DOHH2 (cell line): ENCODE measurements at regions not wholly inside any gene's neighbourhood (a gene's known extent, or its start where the extent isn't known, plus 50 kb on each side); places are given as distances from the start of the nearest gene placed in this dataset.

Source experiments
- H3F3A ChIP-seq: fragments of 200-600 bp; sonication (generic), shearing (Covaris generic); 2 replicates; pipeline ENCODE4 v1.6.0; 2016; ENCODE audit warnings: antibody characterized with exemption, mild to moderate bottlenecking; ENCODE audit not compliant: control insufficient read depth, insufficient read depth
- H3K27ac ChIP-seq: fragments of 200-600 bp; sonication (generic); 2 replicates; pipeline ENCODE4 v1.5.1; 2014; ENCODE audit warnings: low read depth, mild to moderate bottlenecking, low read length, moderate library complexity
- H3K27me3 ChIP-seq: fragments of 200-600 bp; sonication (generic); 2 replicates; pipeline ENCODE4 v1.6.1; 2014; ENCODE audit warnings: mild to moderate bottlenecking, low read length, mixed read lengths; ENCODE audit not compliant: control insufficient read depth
- H3K36me3 ChIP-seq: fragments of 200-600 bp; sonication (generic); 2 replicates; pipeline ENCODE4 v1.6.1; 2014; ENCODE audit warnings: mild to moderate bottlenecking, low read length, moderate library complexity, mixed read lengths; ENCODE audit not compliant: control insufficient read depth
- H3K4me1 ChIP-seq: fragments of 200-600 bp; sonication (generic); 2 replicates; pipeline ENCODE4 v1.6.1; 2014; ENCODE audit warnings: mild to moderate bottlenecking, low read length, mixed read lengths; ENCODE audit not compliant: control insufficient read depth
- H3K4me2 ChIP-seq: fragments of 200-600 bp; sonication (generic); 2 replicates; pipeline ENCODE4 v1.6.0; 2014; ENCODE audit warnings: mild to moderate bottlenecking, low read length, moderate library complexity
- H3K4me3 ChIP-seq: fragments of 200-600 bp; sonication (generic); 2 replicates; pipeline ENCODE4 v1.5.1; 2014; ENCODE audit warnings: mild to moderate bottlenecking, low read length, mixed read lengths
- H3K79me2 ChIP-seq: fragments of 200-600 bp; sonication (generic); 2 replicates; pipeline ENCODE4 v1.6.1; 2014; ENCODE audit warnings: mild to moderate bottlenecking, low read length, mixed read lengths; ENCODE audit not compliant: control insufficient read depth
- H3K9me2 ChIP-seq: fragments of 200-600 bp; sonication (generic); replicated peaks from 2 replicates; pipeline ENCODE4 v1.6.1; 2014; ENCODE audit warnings: mild to moderate bottlenecking, low read length, mixed read lengths; ENCODE audit not compliant: control insufficient read depth
- H3K9me3 ChIP-seq: fragments of 200-600 bp; sonication (generic); 2 replicates; pipeline ENCODE4 v1.6.1; 2014; ENCODE audit warnings: antibody characterized with exemption, low read length, mixed read lengths; ENCODE audit not compliant: control insufficient read depth, insufficient read depth
- H4K20me1 ChIP-seq: fragments of 200-600 bp; sonication (generic); 2 replicates; pipeline ENCODE4 v1.6.0; 2014; ENCODE audit warnings: low read depth, mild to moderate bottlenecking, antibody characterized with exemption, low read length, moderate library complexity; ENCODE audit not compliant: control insufficient read depth, insufficient read depth
- CTCF ChIP-seq: fragments of 200-600 bp; sonication (generic); IDR thresholded peaks from one replicate; pipeline ENCODE4 v1.5.1; 2014; ENCODE audit warnings: antibody characterized with exemption, mild to moderate bottlenecking, low read depth, low read length; ENCODE audit not compliant: poor library complexity, severe bottlenecking
- EZH2phosphoT487 ChIP-seq: fragments of 200-600 bp; sonication (generic); IDR thresholded peaks from 2 replicates; pipeline ENCODE4 v1.6.1; 2017; ENCODE audit warnings: borderline replicate concordance, mild to moderate bottlenecking, antibody characterized with exemption, low read length, moderate library complexity, mixed read lengths

GRCh38 chr6:79788756-79789155 is 157.6 kb downstream of the SH3BGRL2 start:
- Histone ChIP-seq H4K20me1 (no peaks in the 10 kb centered on the region), H3F3A (no peaks in the 10 kb centered on the region), H3K4me3 (no peak overlapping the region), H3K4me2 (no peak overlapping the region), H3K36me3 (no peaks in the 10 kb centered on the region), H3K27ac (no peak overlapping the region), H3K27me3 (no peaks in the 10 kb centered on the region), H3K9me2 (no peaks in the 10 kb centered on the region), H3K79me2 (no peaks in the 10 kb centered on the region), H3K4me1 (no peaks in the 10 kb centered on the region), H3K9me3 (no peaks in the 10 kb centered on the region)
- TF ChIP-seq CTCF, result no peak
- TF ChIP-seq EZH2phosphoT487, result no peak

GRCh38 chr6:79787626-79788025 is 156.5 kb downstream of the SH3BGRL2 start:
- H3K27ac ChIP-seq, result no peak overlapping the region
- no peaks in the 10 kb centered on the region for H4K20me1 ChIP-seq
- H3K27me3 ChIP-seq, result no peaks in the 10 kb centered on the region
- no peak for TF ChIP-seq EZH2phosphoT487
- no peak for TF ChIP-seq CTCF
- no peaks in the 10 kb centered on the region for H3F3A ChIP-seq
- H3K36me3 ChIP-seq, result no peaks in the 10 kb centered on the region
- no peak overlapping the region for H3K4me3 ChIP-seq
- H3K9me3 ChIP-seq, result no peaks in the 10 kb centered on the region
- H3K4me2 ChIP-seq, result no peak overlapping the region
- H3K9me2 ChIP-seq, result no peaks in the 10 kb centered on the region
- no peaks in the 10 kb centered on the region for H3K79me2 ChIP-seq
- H3K4me1 ChIP-seq, result no peaks in the 10 kb centered on the region

DNA sequence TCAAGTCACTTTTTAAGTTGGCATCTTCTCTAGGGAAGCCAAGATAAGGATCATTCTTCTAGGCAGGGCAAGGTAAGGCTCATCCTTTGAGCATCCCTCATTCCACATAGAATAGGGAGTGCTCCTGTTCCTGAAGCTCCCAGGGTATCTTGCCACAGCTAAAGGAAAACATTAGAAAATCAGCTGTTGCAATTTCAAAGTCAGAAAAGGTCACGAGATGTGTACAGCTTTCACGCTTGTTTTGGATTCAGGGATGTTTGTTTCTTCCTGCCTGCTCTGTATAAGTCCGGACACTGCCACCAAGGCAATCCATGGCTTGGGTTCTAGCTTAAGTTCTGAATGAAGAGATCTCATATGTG is 153.2 kb downstream of the SH3BGRL2 start:
- Histone ChIP-seq H3K27ac (no peak overlapping the region), H3K4me1 (no peaks in the 10 kb centered on the region), H3K9me2 (no peaks in the 10 kb centered on the region), H3K36me3 (no peaks in the 10 kb centered on the region), H3K27me3 (no peaks in the 10 kb centered on the region), H3K9me3 (no peaks in the 10 kb centered on the region), H3K4me3 (no peak overlapping the region), H4K20me1 (no peaks in the 10 kb centered on the region), H3K79me2 (no peaks in the 10 kb centered on the region), H3K4me2 (no peak overlapping the region), H3F3A (no peaks in the 10 kb centered on the region)
- TF ChIP-seq EZH2phosphoT487 (no peak), CTCF (no peak)
